NCI-H510A (cell line): ENCODE measurements at regions not wholly inside any gene's neighbourhood (a gene's known extent, or its start where the extent isn't known, plus 50 kb on each side); places are given as distances from the start of the nearest gene placed in this dataset.

Experiments used
- DNase-seq: peaks from one replicate; lab custom pipeline; 2025; lab: John Stamatoyannopoulos, UW

GRCh38 chr13:93140912-93141311 is 85.7 kb upstream of the GPC6 start:
- DNase-seq: no peak

GRCh38 chr13:93144031-93144430 is 82.6 kb upstream of the GPC6 start:
- no peak for DNase-seq

GRCh38 chr13:93145199-93145598 is 81.4 kb upstream of the GPC6 start:
- DNase-seq: no peak

DNA sequence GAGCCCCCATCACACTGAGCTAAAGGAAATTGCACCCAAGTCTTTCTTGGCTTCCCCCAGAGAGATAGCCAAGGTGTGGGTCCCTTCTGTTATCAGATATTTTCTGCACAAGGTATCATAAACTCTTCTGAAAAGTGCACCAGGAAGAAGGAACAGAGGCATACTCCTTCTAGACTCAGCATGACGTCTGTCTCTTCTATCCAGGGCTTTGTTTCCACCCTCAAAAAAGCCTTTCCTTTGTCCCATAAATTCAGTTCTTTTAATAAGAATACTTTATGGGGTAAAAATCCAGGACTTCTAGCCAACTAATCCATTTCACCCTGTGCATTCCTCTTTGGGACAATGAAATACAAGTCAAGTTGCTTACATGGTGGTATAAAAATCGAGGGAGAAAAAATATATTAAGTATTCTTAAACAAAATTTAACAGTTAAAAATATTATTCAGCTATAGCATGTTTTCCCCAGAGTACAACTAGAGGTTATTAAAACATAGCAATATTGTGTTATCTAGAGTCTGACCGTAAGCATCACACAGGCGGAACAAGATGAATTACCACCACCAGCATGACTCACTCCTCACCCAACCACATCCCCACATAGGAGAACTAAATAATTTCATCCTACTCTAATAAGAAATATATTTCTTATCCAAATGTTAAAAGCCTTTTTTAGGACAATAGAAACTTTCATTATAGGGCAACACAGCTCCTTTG is 79.9 kb upstream of the GPC6 start:
- DNase-seq: no peak

- DNase-seq: no peak
Observed at GRCh38 chr13:93147298-93147645, 79.3 kb upstream of the GPC6 start.

DNA sequence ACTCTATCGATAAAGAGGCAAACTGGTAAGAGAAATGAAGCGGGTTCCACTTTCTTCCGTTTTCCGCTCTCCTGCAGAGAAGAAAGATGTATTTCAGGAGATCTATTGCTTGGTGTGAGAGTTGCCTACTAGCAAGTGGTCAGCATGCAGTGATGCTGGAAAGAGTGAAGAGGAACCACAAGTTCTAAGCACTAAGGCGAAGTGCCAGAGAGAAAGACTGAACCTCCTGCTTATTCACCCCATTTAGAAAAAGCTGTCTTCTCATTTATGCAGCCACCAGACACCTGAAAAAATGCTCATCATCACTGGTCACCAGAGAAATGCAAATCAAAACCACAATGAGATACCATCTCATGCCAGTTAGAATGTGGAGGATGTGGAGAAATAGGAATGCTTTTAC is 78.7 kb upstream of the GPC6 start:
- no peak for DNase-seq

- DNase-seq: no peak
Observed at GRCh38 chr13:93151277-93151676, 75.3 kb upstream of the GPC6 start.

GRCh38 chr13:93158565-93158964 is 68.0 kb upstream of the GPC6 start:
- no peak for DNase-seq

DNA sequence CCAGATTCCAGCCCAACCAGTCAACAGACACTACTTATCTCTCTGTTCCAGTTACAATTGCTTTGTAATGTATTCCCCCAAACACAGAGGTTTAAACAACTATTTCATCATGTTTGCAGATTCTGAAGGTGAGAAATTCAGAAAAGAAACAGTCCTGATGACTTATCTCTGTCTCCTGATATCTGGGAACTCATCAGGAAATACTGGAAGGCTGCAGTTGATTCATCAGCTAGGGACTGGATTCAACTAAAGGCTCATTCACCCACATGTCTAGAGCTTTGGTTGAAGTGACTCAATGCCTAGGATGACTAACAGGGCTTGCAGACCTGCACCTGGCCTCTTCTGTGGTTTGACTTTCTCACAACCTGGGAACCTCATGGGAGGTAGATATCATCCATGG is 56.6 kb upstream of the GPC6 start:
- DNase-seq: no peak

DNA sequence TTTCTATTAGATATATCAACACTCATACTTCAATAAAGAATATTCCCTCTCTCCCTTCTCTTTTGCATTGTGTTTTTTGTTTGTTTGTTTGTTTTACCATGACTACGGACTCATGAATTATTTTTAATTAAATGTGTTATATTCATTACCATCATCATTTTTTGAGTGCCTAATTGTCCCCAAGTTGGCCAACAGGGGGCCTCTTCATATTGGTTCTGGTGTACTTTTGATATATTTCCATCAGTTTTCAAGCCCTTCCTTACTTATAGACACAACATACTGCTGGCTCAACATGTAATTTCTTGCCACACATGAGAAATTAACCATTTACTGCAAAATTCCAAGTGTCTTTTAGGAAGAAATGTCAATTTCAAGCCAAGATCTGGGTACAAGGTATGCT is 54.5 kb upstream of the GPC6 start:
- no peak for DNase-seq

DNA sequence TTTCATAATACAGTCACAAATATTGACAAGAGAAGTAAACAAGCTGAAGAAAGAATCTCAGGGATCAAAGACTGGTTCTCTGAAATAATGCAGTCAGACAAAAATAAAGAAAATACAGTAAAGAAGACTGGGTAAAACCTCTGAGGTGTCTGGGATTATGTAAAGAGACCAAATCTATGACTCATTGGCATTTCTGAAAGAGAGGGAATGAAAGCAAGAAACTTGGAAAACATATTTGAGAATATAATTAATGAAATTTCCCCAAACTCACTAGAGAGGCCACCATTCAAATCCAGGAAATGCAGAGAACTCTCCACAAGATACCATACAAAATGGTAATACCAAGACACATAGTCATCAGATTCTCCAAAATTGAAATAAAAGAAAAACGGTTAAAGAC is 53.0 kb upstream of the GPC6 start:
- DNase-seq: no peak

DNA sequence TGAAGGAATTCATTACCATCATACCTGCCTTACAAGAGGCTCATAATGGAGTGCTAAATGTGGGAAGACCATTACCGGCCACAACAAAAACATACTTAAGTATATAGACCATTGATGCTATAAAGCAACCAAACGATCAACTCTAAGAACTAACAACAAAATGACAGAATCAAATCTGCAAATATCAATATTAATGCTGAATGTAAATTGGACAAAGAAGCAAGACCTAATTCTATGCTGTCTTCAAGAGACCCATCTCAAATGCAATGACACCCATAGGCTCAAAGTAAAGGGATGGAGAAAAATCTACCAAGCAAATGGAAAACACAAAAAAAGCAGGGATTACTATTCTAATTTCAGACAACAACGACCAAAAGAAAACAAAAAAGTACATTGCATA is 52.3 kb upstream of the GPC6 start:
- DNase-seq: no peak
